GM18505 (cell line): ENCODE measurements at regions not wholly inside any gene's neighbourhood (a gene's known extent, or its start where the extent isn't known, plus 50 kb on each side); places are given as distances from the start of the nearest gene placed in this dataset.
"Not testable (repeated sequence)": the region's sequence is repeated elsewhere in the genome, so short reads cannot be mapped to it uniquely, and the experiment has no call there.

Source experiments
- ATAC-seq: cut with Tn5 transposase; IDR thresholded peaks from one replicate; pipeline ENCODE4 v1.9.1; 2021; ENCODE audit not compliant: unreplicated experiment
- POLR2A ChIP-seq: IDR thresholded peaks from 4 replicates; pipeline ENCODE4 v1.6.1; 2011; ENCODE audit warnings: borderline replicate concordance; ENCODE audit not compliant: insufficient read depth, insufficient read length; ENCODE audit errors: extremely low read depth

DNA sequence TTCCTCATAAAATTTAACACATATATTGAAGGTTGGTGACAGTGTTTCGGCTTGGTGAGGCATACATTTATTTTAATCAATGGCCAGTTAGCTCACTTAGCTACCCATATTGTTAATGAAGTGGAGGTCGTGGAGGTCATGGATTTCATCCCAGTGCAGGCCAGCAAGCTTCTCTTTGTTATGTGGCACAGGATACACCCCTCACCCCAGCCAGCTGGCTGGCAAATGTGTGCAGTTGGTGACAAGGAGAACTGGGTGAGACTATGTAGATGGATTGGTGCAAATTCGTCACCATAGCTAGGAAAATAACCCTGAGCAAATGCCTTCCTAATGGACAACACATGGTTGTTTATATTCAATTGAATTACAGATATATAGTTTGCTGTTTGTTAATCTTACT is 50.5 kb upstream of the FOXP2 start:
- TF ChIP-seq POLR2A, result no peak
- ATAC-seq, result no peak

GRCh38 chr7:114363292-114363691 is 51.3 kb upstream of the FOXP2 start:
- no peak for TF ChIP-seq POLR2A
- ATAC-seq, result no peak

- TF ChIP-seq POLR2A, result no peak
- ATAC-seq, result no peak
These were observed 55.7 kb upstream of the FOXP2 start for GRCh38 chr7:114358911-114359310.

DNA sequence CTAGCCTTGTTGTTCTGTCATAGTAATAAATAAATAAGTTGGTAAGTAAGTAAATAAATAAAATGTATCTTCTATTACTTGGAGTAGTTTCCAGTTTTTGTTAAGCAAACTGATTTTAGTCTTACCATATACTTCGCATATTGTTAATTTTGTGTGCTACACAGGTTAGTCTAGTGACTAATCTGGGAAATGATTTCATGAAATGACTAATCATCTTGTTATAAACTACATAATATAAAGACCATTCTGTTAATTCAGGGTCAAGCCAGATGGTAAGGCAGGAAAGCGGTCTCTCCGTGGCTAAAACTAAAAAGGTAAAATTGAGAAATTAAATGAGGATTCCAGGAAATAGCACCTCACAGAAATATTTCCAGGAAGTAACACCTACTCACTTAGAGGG is 58.5 kb upstream of the FOXP2 start:
- ATAC-seq, result no peak
- TF ChIP-seq POLR2A, result no peak

- ATAC-seq, result no peak
- no peak for TF ChIP-seq POLR2A
These were observed 60.3 kb upstream of the FOXP2 start for GRCh38 chr7:114354306-114354705.

GRCh38 chr7:114345494-114345893 is 69.1 kb upstream of the FOXP2 start:
- no peak for TF ChIP-seq POLR2A
- no peak for ATAC-seq

GRCh38 chr7:114343949-114344708 is 70.5 kb upstream of the FOXP2 start:
- no peak for TF ChIP-seq POLR2A
- ATAC-seq, result no peak

DNA sequence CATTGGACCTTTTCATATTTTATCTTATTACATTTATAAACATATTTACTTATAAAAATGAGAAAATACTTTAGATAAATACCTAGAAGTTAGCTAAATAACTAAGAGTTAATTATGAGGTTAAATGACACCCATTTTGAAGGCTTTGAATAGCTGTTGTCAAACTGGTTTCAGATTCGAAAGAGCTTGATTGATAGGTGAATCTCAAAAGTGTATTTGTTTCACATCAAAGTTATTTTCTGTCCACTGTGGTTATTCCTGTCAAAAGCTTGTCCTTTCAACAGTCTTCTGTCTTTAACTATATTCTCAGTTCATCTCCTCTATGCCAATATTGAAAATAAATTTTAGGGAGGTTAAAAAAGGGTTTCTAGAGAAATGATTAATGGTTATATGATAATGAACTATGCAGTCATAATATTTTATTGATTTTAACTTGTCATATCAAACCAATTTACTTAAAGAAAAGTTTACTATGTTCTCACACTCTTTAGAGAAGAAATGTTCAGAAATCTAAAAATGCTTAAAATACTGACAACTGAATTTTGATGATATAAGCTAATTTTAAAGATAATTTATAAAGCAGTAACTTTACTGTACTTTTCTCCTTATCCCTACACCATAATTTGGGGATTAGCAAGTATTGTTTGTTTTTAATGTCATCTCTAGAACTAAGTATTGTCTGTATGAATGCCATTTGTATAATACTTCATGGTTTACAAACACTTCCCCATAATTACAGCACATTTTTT is 72.0 kb upstream of the FOXP2 start:
- no peak for ATAC-seq
- no peak for TF ChIP-seq POLR2A

GRCh38 chr7:114341648-114342047 is 73.0 kb upstream of the FOXP2 start:
- TF ChIP-seq POLR2A, result no peak
- no peak for ATAC-seq

GRCh38 chr7:114334989-114335388 is 79.6 kb upstream of the FOXP2 start:
- ATAC-seq, result no peak

GRCh38 chr7:114329458-114329857 is 85.2 kb upstream of the FOXP2 start:
- ATAC-seq, result not testable (repeated sequence)

More at GRCh38 chr7:114334989-114335388, 79.6 kb upstream of the FOXP2 start:
- TF ChIP-seq POLR2A, result no peak

DNA sequence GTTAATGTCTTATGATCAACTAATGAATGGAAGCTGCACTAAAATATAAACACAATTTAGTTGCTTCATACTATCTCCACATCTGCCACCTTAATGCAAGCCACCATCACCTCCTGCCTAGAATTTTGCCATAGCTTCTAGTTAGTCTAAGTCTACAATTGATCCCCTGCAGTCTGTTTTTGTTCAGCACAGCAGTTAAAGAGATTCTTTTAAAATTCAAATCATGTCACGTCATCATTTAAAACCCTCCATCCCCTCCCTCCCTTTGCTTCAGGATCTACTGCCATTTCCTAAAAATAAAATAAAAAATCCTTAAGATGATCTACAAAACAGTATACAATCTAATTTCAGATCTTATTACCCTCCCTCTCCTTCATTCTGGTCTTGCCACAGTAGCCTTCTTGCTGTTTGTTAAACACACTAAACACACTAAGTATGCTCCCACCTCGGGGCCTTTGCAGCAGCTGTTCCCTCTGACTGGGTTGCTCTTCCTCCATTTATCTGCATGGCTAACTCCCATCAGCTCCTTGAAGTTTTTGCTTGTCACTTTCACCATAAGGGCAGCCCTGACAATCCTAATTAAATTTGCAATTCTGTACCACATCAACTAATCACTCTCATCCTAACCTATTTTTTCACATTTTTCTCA is 97.0 kb upstream of the FOXP2 start:
- ATAC-seq, result no peak
- no peak for TF ChIP-seq POLR2A

DNA sequence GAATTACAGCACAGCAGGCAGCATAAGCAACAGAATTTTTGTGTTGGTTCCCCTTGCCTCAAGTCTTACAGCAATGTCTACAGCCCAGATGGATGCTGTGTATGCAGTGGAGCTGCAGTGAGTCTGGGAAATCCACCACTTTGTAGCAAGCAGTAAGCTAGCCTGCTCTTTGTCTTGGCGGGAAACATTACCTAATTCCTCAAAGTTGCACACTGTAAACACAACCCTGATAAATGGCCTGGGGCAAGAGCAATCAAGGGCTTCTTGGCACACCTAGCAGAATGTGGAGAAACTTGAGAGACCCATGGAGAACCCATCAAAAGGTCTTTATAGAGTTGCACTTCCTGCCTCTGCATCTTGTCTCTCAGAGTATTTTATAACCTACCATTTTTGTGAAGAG is 102.0 kb upstream of the FOXP2 start:
- TF ChIP-seq POLR2A, result no peak
- no peak for ATAC-seq
